ENCODE measurements at regions not wholly inside any gene's neighbourhood (a gene's known extent, or its start where the extent isn't known, plus 50 kb on each side); places are given as distances from the start of the nearest gene placed in this dataset.

DNA sequence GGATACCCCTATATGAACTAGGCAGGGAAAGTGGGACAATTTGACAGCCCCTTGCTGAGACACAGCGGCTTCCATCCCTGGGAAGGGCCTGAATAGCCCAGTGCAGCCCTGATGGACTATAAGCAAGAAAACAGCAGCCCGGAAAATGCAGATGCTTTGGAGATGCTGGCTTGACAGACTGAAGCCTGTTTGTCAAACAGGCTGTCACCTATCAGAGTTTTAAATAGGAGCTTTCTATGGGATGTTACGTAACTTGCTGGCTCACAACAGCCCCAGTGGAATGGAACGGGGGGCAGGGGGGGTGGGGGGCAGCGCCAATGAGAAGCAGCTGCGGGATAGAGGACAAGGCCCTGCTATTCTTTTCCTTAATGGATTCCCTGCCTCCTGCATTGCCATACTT lies 91.9 kb upstream of the NTM start:
- H3K36me3 ChIP-seq (ENCODE audit: insufficient read depth, low read length) = no peaks in the 10 kb centered on the region
- TF ChIP-seq POLR2AphosphoS5 (IDR thresholded peaks at IDR 0.05; ENCODE audit: borderline replicate concordance, low read depth, low read length) (no peak), EZH2 (IDR thresholded peaks at IDR 0.05) (no peak), FOXP2 (optimal IDR thresholded peaks at IDR 0.05; ENCODE audit: control extremely low read depth, extremely low read length, insufficient read depth) (no peak)

DNA sequence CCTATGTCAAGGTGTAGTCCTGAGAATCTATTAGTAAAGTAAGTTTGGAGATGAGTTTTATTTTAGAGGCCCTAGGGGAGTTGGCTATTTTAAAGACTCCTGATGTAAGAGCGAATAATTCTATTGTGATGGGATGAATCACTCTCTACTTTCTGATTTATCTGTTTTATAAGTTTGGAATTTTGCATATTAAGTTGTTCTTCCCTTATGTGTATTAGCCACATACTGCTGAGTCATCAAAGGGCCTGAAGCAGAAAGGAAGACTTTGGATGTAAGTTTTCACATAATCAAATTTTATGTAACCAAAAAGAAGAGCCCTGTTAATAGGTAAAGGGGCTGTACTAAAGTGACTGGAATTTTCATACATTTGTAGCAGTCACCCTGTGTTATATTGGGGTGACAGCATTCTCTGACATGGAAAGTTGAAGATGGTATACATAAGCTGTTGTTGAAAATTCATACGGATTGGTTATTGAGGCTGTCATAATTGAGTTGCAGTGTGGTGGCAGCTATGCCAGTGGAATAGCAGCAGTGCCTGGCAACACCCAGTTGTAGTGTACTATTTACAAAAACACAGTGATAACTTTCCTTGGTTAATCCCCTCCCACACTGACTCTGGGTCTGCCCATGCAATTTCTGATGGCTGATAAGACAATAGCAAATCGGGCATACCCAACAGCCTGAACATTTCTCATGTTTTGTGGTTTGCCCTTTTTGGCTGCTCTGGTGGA lies 90.6 kb upstream of the NTM start:
- DNase-seq (ENCODE audit: low read depth, low spot score) = no peak
- no peak overlapping the region for H3K9ac ChIP-seq (ENCODE audit: insufficient read length)
- no peak overlapping the region for H3K4me3 ChIP-seq
- H3K36me3 ChIP-seq (ENCODE audit: insufficient read depth, low read length) = no peaks in the 10 kb centered on the region
- no peak overlapping the region for H3K27ac ChIP-seq
- TF ChIP-seq EZH2 (IDR thresholded peaks at IDR 0.05) (no peak), POLR2AphosphoS5 (IDR thresholded peaks at IDR 0.05; ENCODE audit: borderline replicate concordance, low read depth, low read length) (no peak), FOXP2 (optimal IDR thresholded peaks at IDR 0.05; ENCODE audit: control extremely low read depth, extremely low read length, insufficient read depth) (no peak)
- no peaks in the 10 kb centered on the region for H3K9me3 ChIP-seq (ENCODE audit: low read depth, low read length)

More for the DNA sequence above, 91.9 kb upstream of the NTM start:
- Histone ChIP-seq H3K4me3 (no peak overlapping the region), H3K9ac (ENCODE audit: insufficient read length) (no peak overlapping the region), H3K27ac (no peak overlapping the region), H3K9me3 (ENCODE audit: low read depth, low read length) (no peaks in the 10 kb centered on the region)
- DNase-seq (ENCODE audit: low read depth, low spot score) = no peak

DNA sequence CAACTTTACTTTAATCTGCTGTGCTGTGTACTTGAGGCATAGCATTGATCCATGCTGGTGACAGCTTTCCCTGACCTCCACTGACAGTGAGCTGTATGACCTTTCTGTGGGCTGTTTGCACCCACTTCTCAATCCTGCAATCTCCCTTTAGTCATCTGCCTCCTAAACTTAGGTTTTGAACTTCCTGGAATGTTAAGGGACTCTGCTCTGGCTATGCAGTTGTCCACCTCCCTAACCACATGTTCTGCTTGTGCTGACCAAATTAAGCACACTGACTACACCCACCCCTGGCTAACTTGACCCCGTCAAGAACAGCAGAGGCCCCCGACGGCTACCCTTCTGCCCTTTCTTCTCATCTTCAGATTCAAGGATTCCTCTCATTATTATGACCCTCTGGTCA lies 89.1 kb upstream of the NTM start:
- Histone ChIP-seq H3K9ac (ENCODE audit: insufficient read length) (no peak overlapping the region), H3K4me3 (no peak overlapping the region), H3K27ac (no peak overlapping the region), H3K9me3 (ENCODE audit: low read depth, low read length) (no peaks in the 10 kb centered on the region), H3K36me3 (ENCODE audit: insufficient read depth, low read length) (no peaks in the 10 kb centered on the region)
- TF ChIP-seq EZH2 (IDR thresholded peaks at IDR 0.05) (no peak), FOXP2 (optimal IDR thresholded peaks at IDR 0.05; ENCODE audit: control extremely low read depth, extremely low read length, insufficient read depth) (no peak), POLR2AphosphoS5 (IDR thresholded peaks at IDR 0.05; ENCODE audit: borderline replicate concordance, low read depth, low read length) (no peak)
- no peak for DNase-seq (ENCODE audit: low read depth, low spot score)

DNA sequence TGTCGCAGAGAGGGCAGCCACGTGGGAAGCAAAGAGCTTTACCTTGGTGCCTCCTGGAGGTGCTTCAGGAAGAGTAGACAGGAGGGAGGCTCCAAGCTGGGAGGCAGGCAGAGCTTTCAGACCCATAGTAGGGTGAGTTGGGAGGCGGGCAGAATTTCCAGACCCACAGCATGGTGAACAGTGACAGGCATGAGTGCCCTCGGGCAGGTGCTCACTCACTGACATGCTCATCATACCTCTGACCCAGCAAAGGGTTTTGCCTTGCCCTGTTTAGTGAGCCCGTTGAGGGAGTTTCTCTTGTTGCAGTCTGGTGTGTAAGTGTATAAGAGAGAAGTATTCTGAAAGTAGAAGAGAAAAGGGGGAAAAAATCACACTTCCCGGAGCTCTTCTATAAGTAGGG lies 86.4 kb upstream of the NTM start:
- H3K27ac ChIP-seq = no peak overlapping the region
- no peak overlapping the region for H3K4me3 ChIP-seq
- no peaks in the 10 kb centered on the region for H3K36me3 ChIP-seq (ENCODE audit: insufficient read depth, low read length)
- DNase-seq (ENCODE audit: low read depth, low spot score) = no peak
- TF ChIP-seq POLR2AphosphoS5 (IDR thresholded peaks at IDR 0.05; ENCODE audit: borderline replicate concordance, low read depth, low read length) (no peak), FOXP2 (optimal IDR thresholded peaks at IDR 0.05; ENCODE audit: control extremely low read depth, extremely low read length, insufficient read depth) (no peak), EZH2 (IDR thresholded peaks at IDR 0.05) (no peak)
- H3K9me3 ChIP-seq (ENCODE audit: low read depth, low read length) = no peaks in the 10 kb centered on the region
- H3K9ac ChIP-seq (ENCODE audit: insufficient read length) = no peak overlapping the region

DNA sequence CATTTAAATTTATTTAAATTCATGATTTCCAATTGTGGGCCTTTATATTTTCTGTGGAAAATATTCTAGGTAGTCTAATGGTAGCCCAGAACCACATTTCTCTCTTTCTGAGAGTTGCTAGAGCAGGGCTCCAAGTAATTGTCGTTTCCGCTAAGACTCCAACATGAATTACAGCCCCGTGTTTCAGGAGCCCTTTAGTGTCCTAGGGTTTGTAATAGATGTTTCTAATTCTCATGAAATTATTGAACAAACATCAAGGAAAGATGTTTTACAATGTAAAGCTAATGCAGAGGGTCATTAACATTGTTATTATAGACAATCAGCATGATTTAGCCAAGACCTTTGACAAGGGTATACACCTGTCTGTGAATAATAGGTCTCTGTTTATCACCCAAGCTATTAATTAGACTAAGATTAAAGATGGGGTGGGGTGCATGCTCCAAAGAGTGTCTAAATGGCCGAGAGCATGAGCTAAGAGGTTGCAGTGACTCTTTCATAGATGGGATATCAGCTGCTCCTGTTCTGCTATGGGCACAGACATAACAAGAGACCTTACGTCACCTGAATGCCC lies 81.8 kb upstream of the NTM start:
- DNase-seq (ENCODE audit: low read depth, low spot score) = no peak
- H3K4me3 ChIP-seq = no peak overlapping the region
- TF ChIP-seq EZH2 (IDR thresholded peaks at IDR 0.05) (no peak), POLR2AphosphoS5 (IDR thresholded peaks at IDR 0.05; ENCODE audit: borderline replicate concordance, low read depth, low read length) (no peak), FOXP2 (optimal IDR thresholded peaks at IDR 0.05; ENCODE audit: control extremely low read depth, extremely low read length, insufficient read depth) (no peak)
- H3K27ac ChIP-seq = no peak overlapping the region
- no peaks in the 10 kb centered on the region for H3K36me3 ChIP-seq (ENCODE audit: insufficient read depth, low read length)
- no peaks in the 10 kb centered on the region for H3K9me3 ChIP-seq (ENCODE audit: low read depth, low read length)
- no peak overlapping the region for H3K9ac ChIP-seq (ENCODE audit: insufficient read length)

DNA sequence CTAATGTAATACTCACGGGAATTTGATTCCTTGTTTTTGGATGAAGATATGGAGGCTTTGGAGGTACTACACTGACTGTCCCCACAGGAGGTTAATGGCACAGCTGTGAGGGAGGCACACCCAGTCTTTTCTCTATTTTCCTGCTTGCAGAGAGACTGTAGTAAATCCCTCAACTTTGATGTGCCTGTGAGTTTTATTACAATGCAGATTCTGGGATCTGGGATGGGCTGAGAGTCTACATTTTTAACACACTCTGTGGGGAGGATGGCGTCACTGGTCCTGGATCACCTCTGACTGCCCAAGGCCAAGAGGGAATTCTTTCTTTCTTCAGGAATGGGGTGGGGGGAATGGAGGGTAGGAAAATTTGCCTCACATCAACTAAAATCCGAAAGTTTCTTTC lies 80.2 kb upstream of the NTM start:
- TF ChIP-seq EZH2 (IDR thresholded peaks at IDR 0.05) = no peak
- no peak for TF ChIP-seq POLR2AphosphoS5 (IDR thresholded peaks at IDR 0.05; ENCODE audit: borderline replicate concordance, low read depth, low read length)
- TF ChIP-seq FOXP2 (optimal IDR thresholded peaks at IDR 0.05; ENCODE audit: control extremely low read depth, extremely low read length, insufficient read depth) = no peak
- Histone ChIP-seq H3K9me3 (ENCODE audit: low read depth, low read length) (no peaks in the 10 kb centered on the region), H3K4me3 (no peak overlapping the region), H3K9ac (ENCODE audit: insufficient read length) (no peak overlapping the region), H3K36me3 (ENCODE audit: insufficient read depth, low read length) (no peaks in the 10 kb centered on the region), H3K27ac (no peak overlapping the region)
- no peak for DNase-seq (ENCODE audit: low read depth, low spot score)

DNA sequence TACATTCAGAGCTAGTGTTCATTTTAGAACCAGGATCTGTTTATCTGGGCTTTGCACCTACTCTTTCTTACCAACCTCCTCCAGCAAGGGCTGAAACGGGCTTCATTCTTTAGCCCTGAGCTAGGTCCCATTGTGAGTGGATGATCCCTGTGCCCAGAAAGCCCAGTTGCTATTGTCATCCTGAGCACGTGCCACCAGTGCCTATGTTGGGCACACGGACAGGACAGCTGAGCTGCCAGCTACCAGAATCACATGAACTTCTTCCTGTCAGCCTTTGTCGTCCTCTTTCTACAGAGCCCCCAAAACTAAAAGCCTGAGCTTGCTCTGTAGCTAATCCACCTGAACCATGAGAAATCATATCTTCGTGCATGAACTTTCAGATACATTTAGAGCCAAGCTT lies 74.4 kb upstream of the NTM start:
- H3K9me3 ChIP-seq (ENCODE audit: low read depth, low read length) = no peaks in the 10 kb centered on the region
- no peak overlapping the region for H3K27ac ChIP-seq
- H3K36me3 ChIP-seq (ENCODE audit: insufficient read depth, low read length) = no peaks in the 10 kb centered on the region
- DNase-seq (ENCODE audit: low read depth, low spot score) = no peak
- no peak overlapping the region for H3K9ac ChIP-seq (ENCODE audit: insufficient read length)
- no peak for TF ChIP-seq EZH2 (IDR thresholded peaks at IDR 0.05)
- no peak for TF ChIP-seq FOXP2 (optimal IDR thresholded peaks at IDR 0.05; ENCODE audit: control extremely low read depth, extremely low read length, insufficient read depth)
- no peak for TF ChIP-seq POLR2AphosphoS5 (IDR thresholded peaks at IDR 0.05; ENCODE audit: borderline replicate concordance, low read depth, low read length)
- H3K4me3 ChIP-seq = no peak overlapping the region

DNA sequence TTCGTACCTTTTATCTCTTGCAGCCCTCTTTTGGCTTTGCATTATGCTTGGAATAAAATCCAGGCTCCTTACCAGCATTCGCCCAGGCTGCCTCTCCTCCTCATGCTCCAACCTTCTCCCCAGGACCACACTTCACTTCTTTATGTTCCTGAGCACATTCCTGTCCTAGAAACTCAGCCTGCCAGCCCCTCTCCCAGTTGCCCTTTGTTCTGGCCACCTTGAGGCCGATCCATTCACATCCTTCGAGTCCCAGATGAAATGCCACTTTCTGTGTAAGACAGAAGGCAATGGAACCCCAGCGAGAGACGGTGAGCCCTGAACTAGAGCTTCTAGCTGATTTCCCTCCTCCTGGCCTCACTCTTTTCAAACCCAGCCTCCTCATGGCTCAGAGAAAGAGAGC lies 73.0 kb upstream of the NTM start:
- H3K9ac ChIP-seq (ENCODE audit: insufficient read length) = no peak overlapping the region
- DNase-seq (ENCODE audit: low read depth, low spot score) = no peak
- no peaks in the 10 kb centered on the region for H3K9me3 ChIP-seq (ENCODE audit: low read depth, low read length)
- H3K36me3 ChIP-seq (ENCODE audit: insufficient read depth, low read length) = no peaks in the 10 kb centered on the region
- H3K4me3 ChIP-seq = no peak overlapping the region
- H3K27ac ChIP-seq = no peak overlapping the region
- TF ChIP-seq EZH2 (IDR thresholded peaks at IDR 0.05) (no peak), POLR2AphosphoS5 (IDR thresholded peaks at IDR 0.05; ENCODE audit: borderline replicate concordance, low read depth, low read length) (no peak), FOXP2 (optimal IDR thresholded peaks at IDR 0.05; ENCODE audit: control extremely low read depth, extremely low read length, insufficient read depth) (no peak)
